ENCODE measurements at regions not wholly inside any gene's neighbourhood (a gene's known extent, or its start where the extent isn't known, plus 50 kb on each side); places are given as distances from the start of the nearest gene placed in this dataset.

- H3K27me3 Mint-ChIP-seq: peaks cover 0 to 3% of the 10 kb centered on the region in 2 donors
- WGBS (ENCODE audit: insufficient coverage): no CpG with 5 or more reads among the region's 2 CpGs
These were observed 294.5 kb upstream of the RGS17 start for GRCh38 chr6:153425536-153425935.

GRCh38 chr6:153424719-153425400 is 293.8 kb upstream of the RGS17 start:
- DNase-seq (no peak), ATAC-seq (replicated peaks in 1 of 4) (no peak)
- no peak overlapping the region for H3K27ac Mint-ChIP-seq
- peaks cover 0 to 3% of the 10 kb centered on the region in 2 donors for H3K27me3 Mint-ChIP-seq
- H3K27ac ChIP-seq (ENCODE audit: low read length): no peak overlapping the region
- H3K4me3 Mint-ChIP-seq: no peak overlapping the region
- no peaks in the 10 kb centered on the region for H3K9me3 ChIP-seq
- H3K4me1 Mint-ChIP-seq: no peaks in the 10 kb centered on the region
- WGBS (ENCODE audit: insufficient coverage): 57% methylated on average over 4 of the region's 5 CpGs
- H3K9me3 Mint-ChIP-seq: peaks cover 0 to 8% (median 0%) of the 10 kb centered on the region in 3 donors
- no peaks in the 10 kb centered on the region for H3K27me3 ChIP-seq (replicated peaks in 1 of 2; ENCODE audit: control insufficient read depth in 2 of 2, extremely low read depth in 1 of 2, insufficient read depth in 2 of 2, low read length in 1 of 2)
- no peak overlapping the region for H3K4me3 ChIP-seq (ENCODE audit: control insufficient read depth in 1 of 2, extremely low read depth in 1 of 2, low read length in 1 of 2)
- no peaks in the 10 kb centered on the region for H3K36me3 Mint-ChIP-seq
- H3K4me1 ChIP-seq (ENCODE audit: control insufficient read depth in 1 of 2, extremely low read depth in 1 of 2, insufficient read depth in 2 of 2, low read length in 2 of 2): no peaks in the 10 kb centered on the region
- H3K36me3 ChIP-seq (ENCODE audit: control insufficient read depth in 2 of 2, extremely low read depth in 1 of 2, insufficient read depth in 1 of 2, low read length in 1 of 2): no peaks in the 10 kb centered on the region
- POLR2A ChIA-PET: no interaction called here
- CTCF ChIA-PET: no interaction called here

More at GRCh38 chr6:153425536-153425935, 294.5 kb upstream of the RGS17 start:
- H3K4me3 ChIP-seq (ENCODE audit: control insufficient read depth in 1 of 2, extremely low read depth in 1 of 2, low read length in 1 of 2): no peak overlapping the region
- H3K9me3 Mint-ChIP-seq: peaks cover 0 to 8% (median 0%) of the 10 kb centered on the region in 3 donors
- H3K27me3 ChIP-seq (replicated peaks in 1 of 2; ENCODE audit: control insufficient read depth in 2 of 2, extremely low read depth in 1 of 2, insufficient read depth in 2 of 2, low read length in 1 of 2): no peaks in the 10 kb centered on the region
- H3K9me3 ChIP-seq: no peaks in the 10 kb centered on the region
- H3K4me1 Mint-ChIP-seq: no peaks in the 10 kb centered on the region
- ATAC-seq (replicated peaks in 1 of 4) (no peak), DNase-seq (no peak)
- CTCF ChIA-PET: no interaction called here
- no peaks in the 10 kb centered on the region for H3K36me3 ChIP-seq (ENCODE audit: control insufficient read depth in 2 of 2, extremely low read depth in 1 of 2, insufficient read depth in 1 of 2, low read length in 1 of 2)
- H3K36me3 Mint-ChIP-seq: no peaks in the 10 kb centered on the region
- H3K27ac Mint-ChIP-seq: no peak overlapping the region
- no peak overlapping the region for H3K27ac ChIP-seq (ENCODE audit: low read length)
- H3K4me3 Mint-ChIP-seq: no peak overlapping the region
- H3K4me1 ChIP-seq (ENCODE audit: control insufficient read depth in 1 of 2, extremely low read depth in 1 of 2, insufficient read depth in 2 of 2, low read length in 2 of 2): no peaks in the 10 kb centered on the region
- POLR2A ChIA-PET: no interaction called here

GRCh38 chr6:153412519-153412918 is 281.4 kb upstream of the RGS17 start:
- Histone ChIP-seq H3K4me3 (ENCODE audit: control insufficient read depth in 1 of 2, extremely low read depth in 1 of 2, low read length in 1 of 2) (no peak overlapping the region), H3K9me3 (peaks cover 3% of the 10 kb centered on the region), H3K27ac (ENCODE audit: low read length) (no peak overlapping the region), H3K27me3 (replicated peaks in 1 of 2; ENCODE audit: control insufficient read depth in 2 of 2, extremely low read depth in 1 of 2, insufficient read depth in 2 of 2, low read length in 1 of 2) (no peaks in the 10 kb centered on the region), H3K4me1 (ENCODE audit: control insufficient read depth in 1 of 2, extremely low read depth in 1 of 2, insufficient read depth in 2 of 2, low read length in 2 of 2) (no peaks in the 10 kb centered on the region), H3K36me3 (ENCODE audit: control insufficient read depth in 2 of 2, extremely low read depth in 1 of 2, insufficient read depth in 1 of 2, low read length in 1 of 2) (no peaks in the 10 kb centered on the region)
- H3K27ac Mint-ChIP-seq: no peak overlapping the region
- CTCF ChIA-PET: no interaction called here
- no peaks in the 10 kb centered on the region for H3K36me3 Mint-ChIP-seq
- no peaks in the 10 kb centered on the region for H3K27me3 Mint-ChIP-seq
- no peak overlapping the region for H3K4me3 Mint-ChIP-seq
- DNase-seq (no peak), ATAC-seq (replicated peaks in 1 of 4) (no peak)
- no peaks in the 10 kb centered on the region for H3K4me1 Mint-ChIP-seq
- POLR2A ChIA-PET: no interaction called here
- no CpG with 5 or more reads among the region's 1 CpG for WGBS (ENCODE audit: insufficient coverage)
- H3K9me3 Mint-ChIP-seq: peaks cover 0 to 19% (median 3%) of the 10 kb centered on the region in 3 donors

GRCh38 chr6:153411070-153411648 is 280.1 kb upstream of the RGS17 start:
- no peaks in the 10 kb centered on the region for H3K4me1 Mint-ChIP-seq
- no peak overlapping the region for H3K4me3 Mint-ChIP-seq
- ATAC-seq (replicated peaks in 1 of 4) (no peak), DNase-seq (no peak)
- Histone ChIP-seq H3K27me3 (replicated peaks in 1 of 2; ENCODE audit: control insufficient read depth in 2 of 2, extremely low read depth in 1 of 2, insufficient read depth in 2 of 2, low read length in 1 of 2) (no peaks in the 10 kb centered on the region), H3K4me1 (ENCODE audit: control insufficient read depth in 1 of 2, extremely low read depth in 1 of 2, insufficient read depth in 2 of 2, low read length in 2 of 2) (no peaks in the 10 kb centered on the region), H3K36me3 (ENCODE audit: control insufficient read depth in 2 of 2, extremely low read depth in 1 of 2, insufficient read depth in 1 of 2, low read length in 1 of 2) (no peaks in the 10 kb centered on the region), H3K27ac (ENCODE audit: low read length) (no peak overlapping the region), H3K9me3 (peaks cover 3% of the 10 kb centered on the region), H3K4me3 (ENCODE audit: control insufficient read depth in 1 of 2, extremely low read depth in 1 of 2, low read length in 1 of 2) (no peak overlapping the region)
- H3K27ac Mint-ChIP-seq: no peak overlapping the region
- 85% methylated on average over 3 of the region's 3 CpGs for WGBS (ENCODE audit: insufficient coverage)
- CTCF ChIA-PET: no interaction called here
- no peaks in the 10 kb centered on the region for H3K27me3 Mint-ChIP-seq
- H3K9me3 Mint-ChIP-seq: peaks cover 3 to 19% (median 7%) of the 10 kb centered on the region in 3 donors
- POLR2A ChIA-PET: no interaction called here
- H3K36me3 Mint-ChIP-seq: no peaks in the 10 kb centered on the region

GRCh38 chr6:153405931-153406330 is 274.8 kb upstream of the RGS17 start:
- Mint-ChIP-seq H3K27ac (no peak overlapping the region), H3K4me3 (no peak overlapping the region)
- POLR2A ChIA-PET: no interaction called here

GRCh38 chr6:153401751-153402150 is 270.7 kb upstream of the RGS17 start:
- Mint-ChIP-seq H3K27me3 (peaks cover 0 to 3% of the 10 kb centered on the region in 2 donors), H3K4me3 (no peak overlapping the region), H3K9me3 (peaks cover 0 to 7% (median 3%) of the 10 kb centered on the region in 3 donors), H3K27ac (no peak overlapping the region), H3K36me3 (no peaks in the 10 kb centered on the region), H3K4me1 (no peaks in the 10 kb centered on the region)
- no peaks in the 10 kb centered on the region for H3K9me3 ChIP-seq
- H3K36me3 ChIP-seq (ENCODE audit: control insufficient read depth in 2 of 2, extremely low read depth in 1 of 2, insufficient read depth in 1 of 2, low read length in 1 of 2): no peaks in the 10 kb centered on the region
- POLR2A ChIA-PET: no interaction called here
- no CpG with 5 or more reads among the region's 2 CpGs for WGBS (ENCODE audit: insufficient coverage)
- DNase-seq (no peak), ATAC-seq (replicated peaks in 1 of 4) (no peak)
- CTCF ChIA-PET: no interaction called here
- no peak overlapping the region for H3K27ac ChIP-seq (ENCODE audit: low read length)
- no peak overlapping the region for H3K4me3 ChIP-seq (ENCODE audit: control insufficient read depth in 1 of 2, extremely low read depth in 1 of 2, low read length in 1 of 2)
- H3K27me3 ChIP-seq (replicated peaks in 1 of 2; ENCODE audit: control insufficient read depth in 2 of 2, extremely low read depth in 1 of 2, insufficient read depth in 2 of 2, low read length in 1 of 2): no peaks in the 10 kb centered on the region
- H3K4me1 ChIP-seq (ENCODE audit: control insufficient read depth in 1 of 2, extremely low read depth in 1 of 2, insufficient read depth in 2 of 2, low read length in 2 of 2): no peaks in the 10 kb centered on the region

More at GRCh38 chr6:153405931-153406330, 274.8 kb upstream of the RGS17 start:
- no CpG with 5 or more reads among the region's 4 CpGs for WGBS (ENCODE audit: insufficient coverage)
- Histone ChIP-seq H3K27ac (ENCODE audit: low read length) (no peak overlapping the region), H3K27me3 (replicated peaks in 1 of 2; ENCODE audit: control insufficient read depth in 2 of 2, extremely low read depth in 1 of 2, insufficient read depth in 2 of 2, low read length in 1 of 2) (no peaks in the 10 kb centered on the region), H3K4me1 (ENCODE audit: control insufficient read depth in 1 of 2, extremely low read depth in 1 of 2, insufficient read depth in 2 of 2, low read length in 2 of 2) (no peaks in the 10 kb centered on the region), H3K36me3 (ENCODE audit: control insufficient read depth in 2 of 2, extremely low read depth in 1 of 2, insufficient read depth in 1 of 2, low read length in 1 of 2) (no peaks in the 10 kb centered on the region), H3K9me3 (no peaks in the 10 kb centered on the region), H3K4me3 (ENCODE audit: control insufficient read depth in 1 of 2, extremely low read depth in 1 of 2, low read length in 1 of 2) (no peak overlapping the region)
- Mint-ChIP-seq H3K36me3 (no peaks in the 10 kb centered on the region), H3K9me3 (peaks cover 2 to 11% (median 3%) of the 10 kb centered on the region in 3 donors), H3K27me3 (no peaks in the 10 kb centered on the region), H3K4me1 (no peaks in the 10 kb centered on the region)
- DNase-seq: no peak
- no peak for ATAC-seq (replicated peaks in 1 of 4)
- CTCF ChIA-PET: no interaction called here
